ENCODE measurements at regions not wholly inside any gene's neighbourhood (a gene's known extent, or its start where the extent isn't known, plus 50 kb on each side); places are given as distances from the start of the nearest gene placed in this dataset.

GRCh38 chr9:111253742-111254437 lies 76.1 kb downstream of the OR2K2 start:
- Histone ChIP-seq H3K9me3 (ENCODE audit: control insufficient read depth, insufficient read depth, low read length) (no peaks in the 10 kb centered on the region), H3K36me3 (ENCODE audit: control insufficient read depth, insufficient read depth, low read length) (no peaks in the 10 kb centered on the region), H3K4me1 (ENCODE audit: control insufficient read depth, insufficient read depth, low read length) (no peaks in the 10 kb centered on the region), H3K27me3 (ENCODE audit: control insufficient read depth, insufficient read depth, low read length) (no peaks in the 10 kb centered on the region), H3K4me3 (ENCODE audit: low read depth, low read length) (no peak overlapping the region), H3K27ac (ENCODE audit: low read depth, low read length) (no peak overlapping the region)
- no peak for DNase-seq (ENCODE audit: low read depth in 4 of 6, low spot score in 6 of 6)
- WGBS (ENCODE audit: insufficient coverage) = 81% methylated on average over 4 of the region's 4 CpGs

- H3K4me3 ChIP-seq (ENCODE audit: low read depth, low read length) = no peak overlapping the region
- no peaks in the 10 kb centered on the region for H3K36me3 ChIP-seq (ENCODE audit: control insufficient read depth, insufficient read depth, low read length)
- H3K27ac ChIP-seq (ENCODE audit: low read depth, low read length) = no peak overlapping the region
- H3K4me1 ChIP-seq (ENCODE audit: control insufficient read depth, insufficient read depth, low read length) = no peaks in the 10 kb centered on the region
- DNase-seq (ENCODE audit: low read depth in 4 of 6, low spot score in 6 of 6) = peak in 1 of 6 donors; percentile 58
- no CpG with 5 or more reads among the region's 8 CpGs for WGBS (ENCODE audit: insufficient coverage)
- no peaks in the 10 kb centered on the region for H3K9me3 ChIP-seq (ENCODE audit: control insufficient read depth, insufficient read depth, low read length)
- H3K27me3 ChIP-seq (ENCODE audit: control insufficient read depth, insufficient read depth, low read length) = no peaks in the 10 kb centered on the region
Measured at GRCh38 chr9:111250875-111251842, 78.9 kb downstream of the OR2K2 start.

GRCh38 chr9:111237447-111237846 lies 92.6 kb downstream of the OR2K2 start:
- 100% methylated on average over 1 of the region's 1 CpG for WGBS (ENCODE audit: insufficient coverage)
- no peak overlapping the region for H3K27ac ChIP-seq (ENCODE audit: low read depth, low read length)
- no peak overlapping the region for H3K4me3 ChIP-seq (ENCODE audit: low read depth, low read length)
- H3K9me3 ChIP-seq (ENCODE audit: control insufficient read depth, insufficient read depth, low read length) = no peaks in the 10 kb centered on the region
- H3K36me3 ChIP-seq (ENCODE audit: control insufficient read depth, insufficient read depth, low read length) = no peaks in the 10 kb centered on the region
- no peak for DNase-seq (ENCODE audit: low read depth in 4 of 6, low spot score in 6 of 6)
- no peaks in the 10 kb centered on the region for H3K4me1 ChIP-seq (ENCODE audit: control insufficient read depth, insufficient read depth, low read length)
- H3K27me3 ChIP-seq (ENCODE audit: control insufficient read depth, insufficient read depth, low read length) = no peaks in the 10 kb centered on the region

- no CpG with 5 or more reads among the region's 2 CpGs for WGBS (ENCODE audit: insufficient coverage)
- H3K27ac ChIP-seq (ENCODE audit: low read depth, low read length) = no peak overlapping the region
- H3K4me3 ChIP-seq (ENCODE audit: low read depth, low read length) = no peak overlapping the region
- no peaks in the 10 kb centered on the region for H3K27me3 ChIP-seq (ENCODE audit: control insufficient read depth, insufficient read depth, low read length)
- H3K36me3 ChIP-seq (ENCODE audit: control insufficient read depth, insufficient read depth, low read length) = no peaks in the 10 kb centered on the region
- H3K9me3 ChIP-seq (ENCODE audit: control insufficient read depth, insufficient read depth, low read length) = no peaks in the 10 kb centered on the region
- H3K4me1 ChIP-seq (ENCODE audit: control insufficient read depth, insufficient read depth, low read length) = no peaks in the 10 kb centered on the region
- no peak for DNase-seq (ENCODE audit: low read depth in 4 of 6, low spot score in 6 of 6)
Measured at GRCh38 chr9:111236332-111236731, 93.7 kb downstream of the OR2K2 start.

GRCh38 chr9:111233963-111234362 lies 96.1 kb downstream of the OR2K2 start:
- Histone ChIP-seq H3K9me3 (ENCODE audit: control insufficient read depth, insufficient read depth, low read length) (no peaks in the 10 kb centered on the region), H3K4me1 (ENCODE audit: control insufficient read depth, insufficient read depth, low read length) (no peaks in the 10 kb centered on the region), H3K36me3 (ENCODE audit: control insufficient read depth, insufficient read depth, low read length) (no peaks in the 10 kb centered on the region), H3K27me3 (ENCODE audit: control insufficient read depth, insufficient read depth, low read length) (no peaks in the 10 kb centered on the region), H3K4me3 (ENCODE audit: low read depth, low read length) (no peak overlapping the region), H3K27ac (ENCODE audit: low read depth, low read length) (no peak overlapping the region)
- DNase-seq (ENCODE audit: low read depth in 4 of 6, low spot score in 6 of 6) = no peak
- WGBS (ENCODE audit: insufficient coverage) = 91% methylated on average over 3 of the region's 3 CpGs

- Histone ChIP-seq H3K27me3 (ENCODE audit: control insufficient read depth, insufficient read depth, low read length) (no peaks in the 10 kb centered on the region), H3K36me3 (ENCODE audit: control insufficient read depth, insufficient read depth, low read length) (no peaks in the 10 kb centered on the region), H3K9me3 (ENCODE audit: control insufficient read depth, insufficient read depth, low read length) (no peaks in the 10 kb centered on the region), H3K27ac (ENCODE audit: low read depth, low read length) (no peak overlapping the region), H3K4me1 (ENCODE audit: control insufficient read depth, insufficient read depth, low read length) (no peaks in the 10 kb centered on the region), H3K4me3 (ENCODE audit: low read depth, low read length) (no peak overlapping the region)
- peak in 2 of 6 donors; percentile 7 to 63 for DNase-seq (ENCODE audit: low read depth in 4 of 6, low spot score in 6 of 6)
- WGBS (ENCODE audit: insufficient coverage) = 25% methylated on average over 4 of the region's 8 CpGs
Measured at GRCh38 chr9:111232997-111233790, 96.8 kb downstream of the OR2K2 start.

- Histone ChIP-seq H3K4me3 (ENCODE audit: low read depth, low read length) (no peak overlapping the region), H3K9me3 (ENCODE audit: control insufficient read depth, insufficient read depth, low read length) (no peaks in the 10 kb centered on the region), H3K4me1 (ENCODE audit: control insufficient read depth, insufficient read depth, low read length) (no peaks in the 10 kb centered on the region), H3K27me3 (ENCODE audit: control insufficient read depth, insufficient read depth, low read length) (no peaks in the 10 kb centered on the region), H3K27ac (ENCODE audit: low read depth, low read length) (no peak overlapping the region), H3K36me3 (ENCODE audit: control insufficient read depth, insufficient read depth, low read length) (no peaks in the 10 kb centered on the region)
- 76% methylated on average over 3 of the region's 3 CpGs for WGBS (ENCODE audit: insufficient coverage)
- no peak for DNase-seq (ENCODE audit: low read depth in 4 of 6, low spot score in 6 of 6)
Measured at GRCh38 chr9:111231801-111232580, 98.0 kb downstream of the OR2K2 start.

GRCh38 chr9:111222757-111223156 lies 107.3 kb downstream of the OR2K2 start:
- no CpG with 5 or more reads among the region's 1 CpG for WGBS (ENCODE audit: insufficient coverage)

GRCh38 chr9:111212874-111213273 lies 117.2 kb downstream of the OR2K2 start:
- no peak overlapping the region for H3K27ac ChIP-seq (ENCODE audit: low read depth, low read length)
- peaks cover 3% of the 10 kb centered on the region for H3K9me3 ChIP-seq (ENCODE audit: control insufficient read depth, insufficient read depth, low read length)
- no peak for DNase-seq (ENCODE audit: low read depth in 4 of 6, low spot score in 6 of 6)
- H3K4me3 ChIP-seq (ENCODE audit: low read depth, low read length) = no peak overlapping the region
- WGBS (ENCODE audit: insufficient coverage) = 100% methylated on average over 1 of the region's 6 CpGs
- no peaks in the 10 kb centered on the region for H3K36me3 ChIP-seq (ENCODE audit: control insufficient read depth, insufficient read depth, low read length)
- no peaks in the 10 kb centered on the region for H3K4me1 ChIP-seq (ENCODE audit: control insufficient read depth, insufficient read depth, low read length)
- H3K27me3 ChIP-seq (ENCODE audit: control insufficient read depth, insufficient read depth, low read length) = no peaks in the 10 kb centered on the region

More at GRCh38 chr9:111222757-111223156, 107.3 kb downstream of the OR2K2 start:
- Histone ChIP-seq H3K4me3 (ENCODE audit: low read depth, low read length) (no peak overlapping the region), H3K36me3 (ENCODE audit: control insufficient read depth, insufficient read depth, low read length) (no peaks in the 10 kb centered on the region), H3K27me3 (ENCODE audit: control insufficient read depth, insufficient read depth, low read length) (no peaks in the 10 kb centered on the region), H3K4me1 (ENCODE audit: control insufficient read depth, insufficient read depth, low read length) (no peaks in the 10 kb centered on the region), H3K27ac (ENCODE audit: low read depth, low read length) (no peak overlapping the region), H3K9me3 (ENCODE audit: control insufficient read depth, insufficient read depth, low read length) (no peaks in the 10 kb centered on the region)
- no peak for DNase-seq (ENCODE audit: low read depth in 4 of 6, low spot score in 6 of 6)
